ENCODE measurements at regions not wholly inside any gene's neighbourhood (a gene's known extent, or its start where the extent isn't known, plus 50 kb on each side); places are given as distances from the start of the nearest gene placed in this dataset.

- TF ChIP-seq POLR2A (IDR thresholded peaks at IDR 0.05) (no peak), CTCF (IDR thresholded peaks at IDR 0.05) (no peak)
- Histone ChIP-seq H3K27me3 (no peaks in the 10 kb centered on the region), H3K9me3 (peaks cover 0 to 9% (median 0%) of the 10 kb centered on the region in 12 donors), H3K36me3 (no peaks in the 10 kb centered on the region), H3K4me1 (no peaks in the 10 kb centered on the region), H3K4me3 (no peak overlapping the region), H3K27ac (no peak overlapping the region)
- WGBS, 4 donors = 78 to 87% (median 79%) methylated on average over 3 of the region's 3 CpGs
- DNase-seq (no peak), ATAC-seq (no peak)
- intact Hi-C loops (cut with DNase I) = no loop called here
Measured at GRCh38 chr12:126224032-126224431, 1158.8 kb downstream of the AACS start.

GRCh38 chr12:126228936-126229335 is 1163.7 kb downstream of the AACS start:
- Histone ChIP-seq H3K9me3 (peaks cover 0 to 8% (median 0%) of the 10 kb centered on the region in 12 donors), H3K36me3 (no peaks in the 10 kb centered on the region), H3K27ac (no peak overlapping the region), H3K4me3 (no peak overlapping the region), H3K27me3 (no peaks in the 10 kb centered on the region), H3K4me1 (no peaks in the 10 kb centered on the region)
- no peak for ATAC-seq
- no peak for DNase-seq
- no peak for TF ChIP-seq CTCF (IDR thresholded peaks at IDR 0.05)
- no peak for TF ChIP-seq POLR2A (IDR thresholded peaks at IDR 0.05)
- WGBS, 4 donors = 69 to 72% (median 70%) methylated on average over 2 of the region's 2 CpGs
- intact Hi-C loops (cut with DNase I) = no loop called here

- no peaks in the 10 kb centered on the region for H3K27me3 ChIP-seq
- H3K9me3 ChIP-seq = no peaks in the 10 kb centered on the region
- 66 to 72% (median 67%) methylated on average over 3 of the region's 3 CpGs for WGBS, 4 donors
- ATAC-seq (no peak), DNase-seq (no peak)
- intact Hi-C loops (cut with DNase I) = no loop called here
- no peaks in the 10 kb centered on the region for H3K4me1 ChIP-seq
- H3K4me3 ChIP-seq = no peak overlapping the region
- no peak overlapping the region for H3K27ac ChIP-seq
- H3K36me3 ChIP-seq = no peaks in the 10 kb centered on the region
- no peak for TF ChIP-seq POLR2A (IDR thresholded peaks at IDR 0.05)
- no peak for TF ChIP-seq CTCF (IDR thresholded peaks at IDR 0.05)
Measured at GRCh38 chr12:126232711-126233110, 1167.5 kb downstream of the AACS start.

GRCh38 chr12:126233625-126234024 is 1168.4 kb downstream of the AACS start:
- TF ChIP-seq POLR2A (IDR thresholded peaks at IDR 0.05) (no peak), CTCF (IDR thresholded peaks at IDR 0.05) (no peak)
- Histone ChIP-seq H3K9me3 (no peaks in the 10 kb centered on the region), H3K4me1 (no peaks in the 10 kb centered on the region), H3K4me3 (no peak overlapping the region), H3K27me3 (no peaks in the 10 kb centered on the region), H3K27ac (no peak overlapping the region), H3K36me3 (no peaks in the 10 kb centered on the region)
- ATAC-seq (no peak), DNase-seq (no peak)
- intact Hi-C loops (cut with DNase I) = no loop called here
- 45 to 55% (median 47%) methylated on average over 3 of the region's 3 CpGs for whole genome bisulfite sequencing, 4 donors

All from heart left ventricle (tissue), 16 donors.